ENCODE measurements at regions not wholly inside any gene's neighbourhood (a gene's known extent, or its start where the extent isn't known, plus 50 kb on each side); places are given as distances from the start of the nearest gene placed in this dataset.

DNA sequence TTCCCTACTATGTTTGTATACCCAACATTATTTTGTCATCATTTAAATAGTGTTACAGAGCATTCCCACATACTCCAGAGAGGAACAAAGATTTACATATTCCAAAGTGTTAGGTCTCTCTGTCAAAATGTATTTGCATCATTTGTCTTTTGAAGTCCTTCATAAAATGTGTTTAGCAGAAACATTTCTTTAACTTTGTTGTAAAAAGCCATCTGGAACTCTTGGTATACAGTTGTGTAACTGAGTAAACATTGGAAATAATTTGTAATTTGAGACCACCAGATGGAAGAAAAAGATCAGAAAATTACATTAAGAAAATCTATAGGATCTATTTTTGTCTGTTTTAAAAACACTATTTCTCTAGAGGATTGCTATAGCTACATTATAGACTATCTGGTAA lies 56.6 kb upstream of the ALB start:
- H3K18ac ChIP-seq (ENCODE audit: insufficient read length, low read depth, low read length) = no peak overlapping the region
- no peaks in the 10 kb centered on the region for H3K23me2 ChIP-seq (ENCODE audit: insufficient read length, low read depth, low read length, poor library complexity, severe bottlenecking)
- no peak overlapping the region for H2BK12ac ChIP-seq (ENCODE audit: insufficient read length, low read depth, low read length)
- DNase-seq = no peak
- H3K27me3 ChIP-seq (ENCODE audit: insufficient read depth, low read length) = no peaks in the 10 kb centered on the region
- TF ChIP-seq, protein P1, sequence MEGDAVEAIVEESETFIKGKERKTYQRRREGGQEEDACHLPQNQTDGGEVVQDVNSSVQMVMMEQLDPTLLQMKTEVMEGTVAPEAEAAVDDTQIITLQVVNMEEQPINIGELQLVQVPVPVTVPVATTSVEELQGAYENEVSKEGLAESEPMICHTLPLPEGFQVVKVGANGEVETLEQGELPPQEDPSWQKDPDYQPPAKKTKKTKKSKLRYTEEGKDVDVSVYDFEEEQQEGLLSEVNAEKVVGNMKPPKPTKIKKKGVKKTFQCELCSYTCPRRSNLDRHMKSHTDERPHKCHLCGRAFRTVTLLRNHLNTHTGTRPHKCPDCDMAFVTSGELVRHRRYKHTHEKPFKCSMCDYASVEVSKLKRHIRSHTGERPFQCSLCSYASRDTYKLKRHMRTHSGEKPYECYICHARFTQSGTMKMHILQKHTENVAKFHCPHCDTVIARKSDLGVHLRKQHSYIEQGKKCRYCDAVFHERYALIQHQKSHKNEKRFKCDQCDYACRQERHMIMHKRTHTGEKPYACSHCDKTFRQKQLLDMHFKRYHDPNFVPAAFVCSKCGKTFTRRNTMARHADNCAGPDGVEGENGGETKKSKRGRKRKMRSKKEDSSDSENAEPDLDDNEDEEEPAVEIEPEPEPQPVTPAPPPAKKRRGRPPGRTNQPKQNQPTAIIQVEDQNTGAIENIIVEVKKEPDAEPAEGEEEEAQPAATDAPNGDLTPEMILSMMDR (conservative IDR thresholded peaks at IDR 0.05) = no peak
- H3K4ac ChIP-seq (ENCODE audit: low read depth, low read length) = no peak overlapping the region
- H3K4me2 ChIP-seq (ENCODE audit: insufficient read depth, insufficient read length, low read length) = no peak overlapping the region
- no peaks in the 10 kb centered on the region for H3K4me1 ChIP-seq (ENCODE audit: insufficient read depth, low read length)
- Mint-ChIP-seq H3K4me1 (peaks cover 7 to 8% of the 10 kb centered on the region in 2 experiments), H3K27ac (no peak overlapping the region), H3K9me3 (no peaks in the 10 kb centered on the region), H3K27me3 (ENCODE audit: low read depth) (no peaks in the 10 kb centered on the region), H3K4me3 (no peak overlapping the region), H3K36me3 (ENCODE audit: insufficient read depth in 1 of 3, low read depth in 3 of 3) (no peaks in the 10 kb centered on the region)
- no peak overlapping the region for H3T11ph ChIP-seq (ENCODE audit: low read length)
- H2BK15ac ChIP-seq (ENCODE audit: low read depth, low read length) = no peak overlapping the region
- H4K8ac ChIP-seq (replicated peaks; ENCODE audit: insufficient read length, low read depth, low read length) = no peak overlapping the region
- no peak overlapping the region for H4K5ac ChIP-seq (ENCODE audit: insufficient read length, low read depth, low read length)
- no peak overlapping the region for H2BK20ac ChIP-seq (ENCODE audit: low read depth, low read length, poor library complexity, severe bottlenecking)
- no peak overlapping the region for H3K14ac ChIP-seq (ENCODE audit: insufficient read depth, low read length)
- H3K23ac ChIP-seq (ENCODE audit: insufficient read length, low read depth, low read length) = no peak overlapping the region
- no peak overlapping the region for H3K27ac ChIP-seq (ENCODE audit: insufficient read length, low read depth, low read length)
- no peak overlapping the region for H3K56ac ChIP-seq (ENCODE audit: insufficient read length, low read depth, low read length)
- H2AK5ac ChIP-seq (ENCODE audit: insufficient read length, low read length) = no peak overlapping the region
- H2BK5ac ChIP-seq (ENCODE audit: insufficient read length, low read length) = no peak overlapping the region
- no peak overlapping the region for H3K9ac ChIP-seq (ENCODE audit: extremely low read depth, insufficient read length, low read length)
- no peak overlapping the region for H2BK120ac ChIP-seq (ENCODE audit: low read depth, low read length, poor library complexity, severe bottlenecking)
- H3K9me3 ChIP-seq (ENCODE audit: control insufficient read depth, low read depth, low read length) = no peaks in the 10 kb centered on the region
- no peaks in the 10 kb centered on the region for H3K79me1 ChIP-seq (ENCODE audit: insufficient read depth, low read depth, low read length, poor library complexity, severe bottlenecking)
- no peaks in the 10 kb centered on the region for H4K20me1 ChIP-seq (ENCODE audit: control insufficient read depth, insufficient read depth, insufficient read length)
- H3K79me2 ChIP-seq (ENCODE audit: insufficient read depth, low read length) = no peaks in the 10 kb centered on the region
- H4K91ac ChIP-seq (ENCODE audit: insufficient read length, low read depth, low read length) = no peak overlapping the region
- H2AFZ ChIP-seq (ENCODE audit: low read length) = no peak overlapping the region
